Endodermal cell (in vitro differentiated cells): ENCODE measurements at regions not wholly inside any gene's neighbourhood (a gene's known extent, or its start where the extent isn't known, plus 50 kb on each side); places are given as distances from the start of the nearest gene placed in this dataset.

Experiments
- DNase-seq: peaks from one replicate; pipeline ENCODE4 v3.0.0-alpha.2; 2017
- H3K27ac ChIP-seq: 2 replicates; pipeline ENCODE4 v1.5.1; 2013; ENCODE audit warnings: mild to moderate bottlenecking, low read depth, low read length, moderate library complexity
- H3K27me3 ChIP-seq: 2 replicates; pipeline ENCODE4 v1.6.1; 2013; ENCODE audit warnings: mild to moderate bottlenecking, low read length, moderate library complexity; ENCODE audit not compliant: insufficient read depth, control insufficient read depth, poor library complexity, severe bottlenecking
- H3K36me3 ChIP-seq: 2 replicates; pipeline ENCODE4 v1.7.0; 2013; ENCODE audit warnings: mild to moderate bottlenecking, low read length, moderate library complexity; ENCODE audit not compliant: control insufficient read depth, insufficient read depth
- H3K4me1 ChIP-seq: one replicate; pipeline ENCODE4 v1.7.0; 2013; ENCODE audit warnings: low read length; ENCODE audit not compliant: control insufficient read depth, insufficient read depth
- H3K4me3 ChIP-seq: 2 replicates; pipeline ENCODE4 v1.5.1; 2013; ENCODE audit warnings: mild to moderate bottlenecking, low read length, moderate library complexity
- H3K9ac ChIP-seq: 2 replicates; pipeline ENCODE4 v1.6.1; 2013; ENCODE audit warnings: mild to moderate bottlenecking, low read length, moderate library complexity; ENCODE audit not compliant: poor library complexity, severe bottlenecking; ENCODE audit errors: extremely low read depth
- H3K9me3 ChIP-seq: 2 replicates; pipeline ENCODE4 v1.6.1; 2013; ENCODE audit warnings: mild to moderate bottlenecking, low read length, moderate library complexity; ENCODE audit not compliant: control insufficient read depth
- H3K27ac Mint-ChIP-seq: 2 replicates; pipeline ENCODE4 v1.8.0; 2020; ENCODE audit warnings: mixed read lengths
- H3K27me3 Mint-ChIP-seq: 2 replicates; pipeline ENCODE4 v1.8.0; 2021; ENCODE audit warnings: mild to moderate bottlenecking, mixed read lengths; ENCODE audit not compliant: insufficient read depth
- H3K36me3 Mint-ChIP-seq: 2 replicates; pipeline ENCODE4 v1.8.0; 2020; ENCODE audit warnings: low read depth, mixed read lengths
- H3K4me1 Mint-ChIP-seq: 2 replicates; pipeline ENCODE4 v1.8.0; 2020; ENCODE audit warnings: mixed read lengths
- H3K4me3 Mint-ChIP-seq: 2 replicates; pipeline ENCODE4 v1.8.0; 2020; ENCODE audit warnings: mild to moderate bottlenecking, moderate library complexity, mixed read lengths
- H3K9me3 Mint-ChIP-seq: 2 replicates; pipeline ENCODE4 v1.8.0; 2020; ENCODE audit warnings: mild to moderate bottlenecking, mixed read lengths
- CTCF ChIP-seq: fragments of 200-600 bp; sonication (generic); conservative IDR thresholded peaks from 2 replicates; pipeline ENCODE4 v1.5.0; 2021; ENCODE audit warnings: antibody characterized with exemption, mild to moderate bottlenecking
- WGBS, 2 experiments: methylation state at CpG; one replicate each; pipeline versions ENCODE4 v1.1.5 to v1.1.7; 2013; ENCODE audit warnings: missing lambda C conversion rate in 2 of 2, mixed read lengths in 1 of 2; ENCODE audit not compliant: insufficient coverage in 1 of 2, insufficient read length in 1 of 2; 5-methylcytosine and 5-hydroxymethylcytosine counted together

DNA sequence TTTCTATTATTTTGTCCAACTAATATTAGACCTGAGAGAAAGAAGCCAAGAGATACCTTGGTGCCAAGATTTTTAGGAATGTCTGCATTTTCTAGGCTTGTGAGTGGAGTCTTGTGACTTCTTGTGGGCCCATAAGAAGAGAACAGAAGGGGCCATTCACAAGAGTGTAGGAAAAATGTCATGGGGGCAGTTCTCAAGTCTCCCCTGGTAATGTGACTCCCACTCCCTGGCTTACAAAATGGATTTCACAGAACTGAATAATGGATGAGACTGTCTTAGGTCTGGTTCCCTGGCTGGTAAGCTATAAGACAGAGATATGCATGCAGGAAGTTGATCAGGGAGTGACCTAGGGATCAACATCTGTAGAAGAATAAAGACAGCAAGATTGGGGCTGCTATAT is 181.3 kb downstream of the CBLN1 start:
- H3K9ac ChIP-seq, result no peak overlapping the region
- Mint-ChIP-seq H3K9me3 (no peaks in the 10 kb centered on the region), H3K4me3 (no peak overlapping the region), H3K4me1 (peaks cover 4% of the 10 kb centered on the region), H3K27me3 (peaks cover 5% of the 10 kb centered on the region), H3K36me3 (no peaks in the 10 kb centered on the region), H3K27ac (no peak overlapping the region)
- no peak overlapping the region for H3K4me3 ChIP-seq
- H3K9me3 ChIP-seq, result no peaks in the 10 kb centered on the region
- H3K27ac ChIP-seq, result no peak overlapping the region
- no peaks in the 10 kb centered on the region for H3K27me3 ChIP-seq
- no peaks in the 10 kb centered on the region for H3K4me1 ChIP-seq
- H3K36me3 ChIP-seq, result no peaks in the 10 kb centered on the region
- no peak for TF ChIP-seq CTCF
- DNase-seq, result no peak

- no peak for DNase-seq
- H3K36me3 Mint-ChIP-seq, result no peaks in the 10 kb centered on the region
Measured at GRCh38 chr16:49097964-49098363, 183.7 kb downstream of the CBLN1 start.

GRCh38 chr16:49096176-49096945 is 185.3 kb downstream of the CBLN1 start:
- Histone ChIP-seq H3K27ac (no peak overlapping the region), H3K27me3 (no peaks in the 10 kb centered on the region), H3K4me1 (no peaks in the 10 kb centered on the region), H3K4me3 (no peak overlapping the region), H3K36me3 (no peaks in the 10 kb centered on the region), H3K9ac (no peak overlapping the region), H3K9me3 (no peaks in the 10 kb centered on the region)
- no peak overlapping the region for H3K27ac Mint-ChIP-seq
- no peak overlapping the region for H3K4me3 Mint-ChIP-seq
- WGBS, 2 experiments, result 93 to 94% methylated on average over 5 to 7 of the region's 7 CpGs
- H3K27me3 Mint-ChIP-seq, result peaks cover 6% of the 10 kb centered on the region
- H3K4me1 Mint-ChIP-seq, result peaks cover 7% of the 10 kb centered on the region
- H3K9me3 Mint-ChIP-seq, result no peaks in the 10 kb centered on the region
- DNase-seq, result no peak
- no peaks in the 10 kb centered on the region for H3K36me3 Mint-ChIP-seq
- no peak for TF ChIP-seq CTCF

More at GRCh38 chr16:49097964-49098363, 183.7 kb downstream of the CBLN1 start:
- no peak overlapping the region for H3K4me3 ChIP-seq
- no peaks in the 10 kb centered on the region for H3K9me3 Mint-ChIP-seq
- H3K27me3 ChIP-seq, result no peaks in the 10 kb centered on the region
- 90 to 100% methylated on average over 1 to 2 of the region's 2 CpGs for WGBS, 2 experiments
- H3K9me3 ChIP-seq, result no peaks in the 10 kb centered on the region
- H3K4me1 ChIP-seq, result no peaks in the 10 kb centered on the region
- peaks cover 7% of the 10 kb centered on the region for H3K4me1 Mint-ChIP-seq
- no peak overlapping the region for H3K27ac Mint-ChIP-seq
- no peak overlapping the region for H3K4me3 Mint-ChIP-seq
- no peak overlapping the region for H3K9ac ChIP-seq
- peaks cover 5% of the 10 kb centered on the region for H3K27me3 Mint-ChIP-seq
- no peak for TF ChIP-seq CTCF
- H3K27ac ChIP-seq, result no peak overlapping the region
- no peaks in the 10 kb centered on the region for H3K36me3 ChIP-seq
